PC-9 (cell line): ENCODE measurements at regions not wholly inside any gene's neighbourhood (a gene's known extent, or its start where the extent isn't known, plus 50 kb on each side); places are given as distances from the start of the nearest gene placed in this dataset.

Source experiments
- EZH2 ChIP-seq: fragments of 200-600 bp; sonication (generic); IDR thresholded peaks from 2 replicates; pipeline ENCODE4 v1.8.0; 2017; ENCODE audit warnings: antibody characterized with exemption, low read depth
- TF ChIP-seq, protein P1 (sequence below): fragments of 200-600 bp; sonication (generic); conservative IDR thresholded peaks from 2 replicates; pipeline ENCODE4 v1.6.1; 2017; ENCODE audit warnings: mixed run types, antibody characterized with exemption, mild to moderate bottlenecking, moderate library complexity

- TF ChIP-seq, protein P1, sequence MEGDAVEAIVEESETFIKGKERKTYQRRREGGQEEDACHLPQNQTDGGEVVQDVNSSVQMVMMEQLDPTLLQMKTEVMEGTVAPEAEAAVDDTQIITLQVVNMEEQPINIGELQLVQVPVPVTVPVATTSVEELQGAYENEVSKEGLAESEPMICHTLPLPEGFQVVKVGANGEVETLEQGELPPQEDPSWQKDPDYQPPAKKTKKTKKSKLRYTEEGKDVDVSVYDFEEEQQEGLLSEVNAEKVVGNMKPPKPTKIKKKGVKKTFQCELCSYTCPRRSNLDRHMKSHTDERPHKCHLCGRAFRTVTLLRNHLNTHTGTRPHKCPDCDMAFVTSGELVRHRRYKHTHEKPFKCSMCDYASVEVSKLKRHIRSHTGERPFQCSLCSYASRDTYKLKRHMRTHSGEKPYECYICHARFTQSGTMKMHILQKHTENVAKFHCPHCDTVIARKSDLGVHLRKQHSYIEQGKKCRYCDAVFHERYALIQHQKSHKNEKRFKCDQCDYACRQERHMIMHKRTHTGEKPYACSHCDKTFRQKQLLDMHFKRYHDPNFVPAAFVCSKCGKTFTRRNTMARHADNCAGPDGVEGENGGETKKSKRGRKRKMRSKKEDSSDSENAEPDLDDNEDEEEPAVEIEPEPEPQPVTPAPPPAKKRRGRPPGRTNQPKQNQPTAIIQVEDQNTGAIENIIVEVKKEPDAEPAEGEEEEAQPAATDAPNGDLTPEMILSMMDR, result no peak
- no peak for TF ChIP-seq EZH2
These were observed 127.6 kb upstream of the IRS2 start for GRCh38 chr13:109913936-109914510.
